NCI-H2227 (cell line): ENCODE measurements at regions not wholly inside any gene's neighbourhood (a gene's known extent, or its start where the extent isn't known, plus 50 kb on each side); places are given as distances from the start of the nearest gene placed in this dataset.

Experiments
- DNase-seq: peaks from one replicate; lab custom pipeline; 2025; ENCODE audit not compliant: unreplicated experiment; lab: John Stamatoyannopoulos, UW

GRCh38 chr14:71201840-71202239 lies 294.6 kb downstream of the PCNX1 start:
- no peak for DNase-seq

DNA sequence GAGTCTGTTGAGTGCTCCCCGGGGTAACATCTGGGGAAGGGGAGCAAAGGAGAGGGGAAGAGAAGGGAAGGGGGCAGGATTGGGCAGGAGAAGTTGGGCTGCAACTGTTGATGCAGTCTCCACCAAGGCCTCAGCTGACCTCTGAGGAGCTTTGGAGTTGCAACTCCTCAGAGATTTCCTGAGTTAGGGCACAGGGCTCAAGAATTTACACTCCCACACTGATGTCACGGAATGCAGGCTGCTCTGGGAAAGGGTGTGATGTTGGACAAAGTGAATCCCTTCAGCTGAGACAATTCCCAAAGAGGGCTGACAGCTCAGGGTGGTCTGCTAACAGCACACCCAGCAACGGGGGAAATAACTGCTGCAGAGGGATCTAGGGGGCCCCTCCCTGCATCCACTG lies 295.6 kb downstream of the PCNX1 start:
- no peak for DNase-seq

DNA sequence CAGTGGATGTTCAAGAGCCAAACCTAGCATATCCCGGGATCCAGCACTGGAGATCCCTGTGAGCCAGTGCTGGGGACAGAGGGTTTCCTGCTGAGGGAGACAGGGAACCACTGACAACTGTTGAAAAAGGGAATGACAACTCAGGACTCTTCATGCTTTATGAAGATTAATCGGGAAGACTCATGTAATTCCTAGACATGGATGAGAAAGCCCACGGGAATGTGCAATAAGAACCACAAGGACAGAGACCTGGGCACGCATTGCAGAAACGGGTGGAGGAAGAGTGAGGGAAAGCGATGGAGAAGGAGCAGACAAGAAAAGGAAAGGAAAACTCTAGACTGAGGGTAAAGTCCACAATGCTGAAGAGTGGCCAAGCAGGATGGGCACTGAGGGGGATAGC lies 296.0 kb downstream of the PCNX1 start:
- DNase-seq = no peak

GRCh38 chr14:71204231-71204630 lies 297.0 kb downstream of the PCNX1 start:
- no peak for DNase-seq

DNA sequence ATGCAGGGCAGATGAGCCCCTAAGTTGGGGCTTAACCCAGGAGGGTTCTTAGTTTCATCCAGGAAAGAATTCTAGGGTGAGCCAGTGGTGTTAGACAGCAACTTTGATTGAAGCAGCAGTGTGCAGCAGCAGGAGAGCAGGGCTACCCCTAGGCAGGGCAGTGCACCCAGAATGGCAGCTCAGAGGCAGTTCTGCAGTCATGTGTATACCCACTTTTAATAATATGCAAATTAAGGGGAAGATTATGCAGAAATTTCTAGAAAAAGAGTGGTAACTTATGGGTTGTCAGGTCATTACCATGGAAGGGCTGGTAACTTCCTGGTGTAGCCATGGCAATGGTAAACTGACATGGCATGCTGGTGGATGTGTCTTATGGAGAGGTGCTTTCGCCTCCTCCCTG lies 297.5 kb downstream of the PCNX1 start:
- no peak for DNase-seq

- no peak for DNase-seq
Measured at GRCh38 chr14:71206123-71206522, 298.9 kb downstream of the PCNX1 start.

DNA sequence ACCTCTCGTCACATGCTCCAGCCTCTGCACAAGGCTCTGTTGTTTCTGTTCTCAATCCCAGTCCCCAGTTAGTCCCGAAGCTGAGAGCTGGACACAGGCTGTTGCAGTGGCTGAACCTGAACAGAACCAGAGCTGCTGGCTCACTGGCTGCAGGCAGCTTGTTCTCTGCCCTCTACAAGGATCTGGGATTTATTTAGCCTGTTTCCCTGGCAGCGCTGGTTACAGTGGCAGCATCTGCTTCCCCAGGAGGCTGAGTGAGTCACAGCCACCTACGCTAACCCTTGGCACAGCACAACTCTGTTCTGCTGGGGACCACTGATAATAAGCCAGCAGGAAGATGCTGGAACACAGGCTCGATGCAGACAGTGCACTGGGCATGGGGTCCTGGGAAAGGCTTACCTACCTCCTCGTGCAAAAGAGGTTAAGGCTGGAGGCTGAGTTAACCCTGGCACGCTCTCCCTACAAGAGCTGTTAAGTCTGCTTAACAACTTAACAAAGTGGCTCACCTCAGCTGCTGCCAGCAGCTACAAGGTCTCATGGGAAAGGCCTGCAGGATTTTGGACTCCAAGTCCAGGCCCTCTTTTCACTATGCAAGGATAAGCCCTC lies 299.6 kb downstream of the PCNX1 start:
- peak; percentile 3 for DNase-seq

DNA sequence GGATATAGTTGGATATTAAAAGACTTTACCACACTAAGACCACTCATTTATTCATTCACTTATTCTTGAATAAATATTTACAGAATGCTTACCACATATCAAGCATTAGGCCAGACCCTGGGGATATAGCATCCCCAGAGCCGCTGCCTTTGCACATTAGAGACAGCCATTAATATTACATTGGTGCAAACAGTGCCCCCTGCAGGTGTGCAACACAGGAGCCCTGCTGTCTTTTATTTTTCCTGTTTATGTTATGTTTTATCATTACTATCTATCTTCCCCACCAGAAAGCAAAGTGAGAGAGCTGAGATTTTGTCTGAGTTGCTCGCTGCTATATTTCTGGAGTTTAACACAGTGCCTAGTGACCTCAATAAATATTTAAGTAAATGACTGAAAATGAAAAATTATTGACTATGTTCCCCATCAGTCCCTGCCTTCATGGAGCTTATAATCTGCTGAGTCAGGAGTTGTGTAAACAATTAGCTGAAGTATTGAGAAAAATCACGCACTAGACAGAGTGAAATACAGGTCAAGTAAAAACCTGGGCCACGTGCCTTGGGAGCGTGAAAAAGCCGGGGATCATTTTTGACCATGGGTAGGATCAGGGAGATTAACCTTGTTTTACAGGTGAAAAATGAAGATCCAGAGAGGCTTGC lies 301.6 kb downstream of the PCNX1 start:
- no peak for DNase-seq

DNA sequence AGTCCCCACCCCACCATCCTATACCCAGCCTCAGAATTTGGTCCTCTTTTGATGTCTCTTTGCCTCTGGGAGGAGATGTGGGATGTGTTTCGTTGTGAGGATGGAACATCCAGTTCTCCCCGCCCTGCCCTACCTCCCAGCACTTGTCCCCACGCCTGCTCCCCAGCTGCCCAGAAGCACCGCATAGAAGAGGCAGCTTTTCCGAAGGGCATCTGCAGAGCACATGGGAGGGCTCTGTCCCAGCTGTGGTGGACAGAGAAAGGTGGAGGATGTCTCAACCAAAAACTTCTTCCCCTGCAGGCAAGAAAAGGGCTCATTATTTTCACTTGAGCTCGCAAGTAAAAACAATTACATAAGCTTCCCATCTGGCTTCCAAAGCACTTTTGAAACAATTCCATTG lies 302.6 kb downstream of the PCNX1 start:
- DNase-seq = no peak

GRCh38 chr14:71212093-71212492 lies 304.8 kb downstream of the PCNX1 start:
- DNase-seq = no peak

DNA sequence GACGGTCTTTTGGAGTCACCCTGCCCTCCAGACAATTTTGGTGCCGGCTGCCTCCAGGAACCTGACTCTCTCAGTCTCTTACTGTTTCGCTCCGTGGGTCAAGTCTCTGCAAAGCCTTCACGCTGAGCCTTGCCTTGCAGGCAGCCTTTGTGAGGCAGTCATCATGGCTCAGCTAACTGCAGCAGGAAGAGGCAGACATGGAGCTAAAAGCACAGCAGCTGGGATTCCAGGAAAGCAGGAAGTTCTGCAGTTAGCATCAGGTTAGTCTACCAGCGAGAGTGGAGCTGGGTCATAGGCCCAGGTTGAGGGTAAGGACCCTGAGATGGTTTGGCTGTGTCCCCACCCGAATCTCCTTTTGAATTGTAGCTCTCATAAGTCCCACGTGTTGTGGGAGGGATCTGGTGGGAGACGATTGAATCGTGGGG lies 305.4 kb downstream of the PCNX1 start:
- DNase-seq = no peak

DNA sequence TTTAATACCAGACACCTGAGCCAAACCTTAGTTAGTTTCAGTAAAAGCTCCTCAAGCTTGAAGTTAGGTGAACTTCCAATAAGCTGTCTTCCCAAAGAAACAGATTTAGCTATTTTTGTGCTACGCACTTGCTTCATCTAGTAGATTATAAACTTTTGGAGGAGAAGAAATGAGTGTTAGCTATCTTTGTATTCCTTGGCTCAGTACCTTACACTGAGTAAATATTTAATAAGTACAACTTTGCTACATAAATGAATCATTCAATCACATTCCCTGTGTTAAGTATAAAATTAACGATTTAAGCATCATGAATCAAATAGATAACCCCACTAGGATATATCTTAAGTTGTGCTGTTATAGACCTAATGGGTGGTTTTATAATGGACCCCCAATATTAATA lies 307.0 kb downstream of the PCNX1 start:
- no peak for DNase-seq

DNA sequence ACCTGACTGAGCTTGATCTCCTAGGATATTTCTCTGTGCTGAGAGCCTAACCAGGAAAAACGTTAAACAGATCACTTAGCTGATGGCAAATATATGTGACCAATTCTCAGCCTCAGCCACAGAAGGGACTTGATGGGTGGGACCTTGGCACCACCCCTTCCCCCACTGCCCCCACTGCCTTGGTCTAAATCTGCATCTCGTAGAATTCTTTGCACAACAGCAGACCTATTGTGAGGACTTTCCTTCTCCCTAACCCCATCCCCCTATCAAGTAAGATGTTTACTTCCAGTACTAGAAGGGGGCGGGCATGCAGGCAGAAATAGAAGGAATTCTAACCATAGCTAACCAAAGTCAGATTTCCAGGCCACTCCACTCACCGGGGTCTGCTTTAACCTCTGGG lies 313.2 kb downstream of the PCNX1 start:
- no peak for DNase-seq

DNA sequence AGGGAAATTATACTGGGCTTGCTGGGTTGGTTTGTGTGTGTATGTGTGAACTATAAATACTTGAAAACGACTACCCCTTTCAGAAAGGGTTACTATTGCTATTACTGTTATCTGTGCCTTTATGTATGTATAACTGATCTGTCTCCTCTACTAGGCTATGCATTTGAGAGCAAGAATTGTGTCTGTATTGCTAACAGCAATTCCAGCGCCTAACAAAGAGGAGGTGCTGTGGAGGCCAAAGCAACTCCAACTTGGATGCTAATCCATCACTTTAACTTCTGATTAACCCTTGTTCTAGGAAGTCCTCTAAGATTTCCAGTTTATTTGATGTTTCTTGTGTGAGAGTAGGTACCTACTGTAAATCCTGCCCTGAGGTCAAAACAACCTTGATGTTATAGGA lies 313.9 kb downstream of the PCNX1 start:
- DNase-seq = no peak

DNA sequence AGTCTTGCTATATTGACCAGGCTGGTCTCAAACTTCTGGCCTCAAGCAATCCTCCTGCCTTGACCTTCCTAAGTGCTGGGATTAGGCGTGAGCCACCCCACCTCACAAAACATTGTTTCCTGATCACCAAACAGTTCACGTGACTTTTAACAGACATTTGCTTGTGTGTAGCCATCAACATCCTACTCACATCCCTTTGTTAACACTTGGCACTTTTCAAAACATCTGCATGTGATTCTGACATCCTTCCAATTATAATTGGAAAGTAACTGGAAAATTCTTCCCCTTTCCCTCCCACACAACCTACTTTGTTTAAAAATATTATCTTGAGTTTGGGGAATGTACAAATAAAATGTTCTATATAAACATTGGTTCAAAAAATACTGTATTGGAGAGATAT lies 317.9 kb downstream of the PCNX1 start:
- DNase-seq = no peak

DNA sequence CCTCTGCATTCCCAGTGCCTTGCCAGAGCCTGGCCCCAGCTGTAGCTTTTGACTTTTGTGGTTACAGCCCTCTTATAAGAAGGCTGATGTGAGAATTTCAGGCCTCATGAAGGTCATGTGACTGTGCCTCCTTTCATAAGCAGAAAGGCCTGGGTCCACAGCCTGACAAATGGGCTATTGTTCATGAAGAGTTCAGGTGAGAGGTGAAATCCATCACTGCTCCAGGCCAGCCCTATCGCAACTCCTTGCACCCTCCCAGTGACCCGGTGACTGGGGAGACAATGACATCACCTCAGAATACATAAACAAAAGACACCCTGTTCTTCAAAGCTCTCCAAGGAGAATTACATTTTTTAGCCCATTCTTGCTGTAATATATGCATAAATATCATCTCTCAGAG lies 321.5 kb downstream of the PCNX1 start:
- DNase-seq = no peak

GRCh38 chr14:71229875-71230274 lies 322.6 kb downstream of the PCNX1 start:
- DNase-seq = no peak

GRCh38 chr14:71230897-71231296 lies 323.6 kb downstream of the PCNX1 start:
- no peak for DNase-seq

- DNase-seq = no peak
Measured at GRCh38 chr14:71231521-71232393, 324.5 kb downstream of the PCNX1 start.

- no peak for DNase-seq
Measured at GRCh38 chr14:71232506-71232905, 325.2 kb downstream of the PCNX1 start.

- DNase-seq = no peak
Measured at GRCh38 chr14:71235875-71236274, 328.6 kb downstream of the PCNX1 start.

- no peak for DNase-seq
Measured at GRCh38 chr14:71236487-71236886, 329.2 kb downstream of the PCNX1 start.
